ENCODE measurements at regions not wholly inside any gene's neighbourhood (a gene's known extent, or its start where the extent isn't known, plus 50 kb on each side); places are given as distances from the start of the nearest gene placed in this dataset.
"Not testable (repeated sequence)": the region's sequence is repeated elsewhere in the genome, so short reads cannot be mapped to it uniquely, and the experiment has no call there.

DNA sequence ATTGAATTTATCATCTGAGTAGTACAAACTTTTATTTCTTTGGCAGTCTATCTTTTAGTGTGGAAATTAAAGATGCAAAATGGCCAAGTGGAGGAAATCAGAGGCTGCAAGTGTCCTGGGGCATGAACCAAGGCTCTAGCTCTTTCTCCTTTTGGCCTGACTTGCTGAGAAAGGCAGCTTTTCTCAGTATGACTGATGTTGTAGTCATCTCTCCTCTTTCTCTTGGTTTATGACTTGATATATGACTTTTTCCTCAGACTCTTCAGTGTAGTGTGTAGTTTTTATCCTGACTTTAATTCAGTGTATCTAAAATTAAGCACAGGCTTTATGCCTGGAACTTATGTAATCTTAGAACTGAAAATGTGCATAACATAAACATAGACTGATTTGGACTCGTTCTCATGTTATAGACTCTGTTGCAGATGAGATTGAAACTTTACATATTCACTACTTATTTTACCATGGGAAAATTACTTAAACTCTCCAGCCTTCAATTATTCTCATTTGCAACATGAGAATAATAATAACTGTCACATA, 65.7 kb downstream of the SLITRK5 start:
- no peak for DNase-seq

DNA sequence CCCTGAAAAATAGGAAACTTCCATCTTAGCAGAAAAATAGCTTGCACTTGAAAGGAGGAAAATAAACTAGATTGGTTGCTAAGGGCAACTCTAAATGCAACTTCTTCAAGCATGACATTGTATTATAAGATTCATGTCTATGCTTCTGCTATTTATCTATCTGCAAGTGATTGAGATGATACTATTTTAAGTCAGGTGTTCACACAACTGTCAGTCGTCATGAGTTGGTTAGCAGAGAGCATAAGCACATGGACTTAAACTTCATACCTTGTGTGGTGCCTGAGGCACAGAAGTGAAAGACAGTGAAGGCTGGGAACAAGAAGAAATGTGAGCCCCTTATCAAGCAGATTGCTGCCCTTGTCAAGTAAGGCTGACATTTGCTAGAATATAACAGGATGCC, 82.9 kb downstream of the SLITRK5 start:
- DNase-seq = no peak

DNA sequence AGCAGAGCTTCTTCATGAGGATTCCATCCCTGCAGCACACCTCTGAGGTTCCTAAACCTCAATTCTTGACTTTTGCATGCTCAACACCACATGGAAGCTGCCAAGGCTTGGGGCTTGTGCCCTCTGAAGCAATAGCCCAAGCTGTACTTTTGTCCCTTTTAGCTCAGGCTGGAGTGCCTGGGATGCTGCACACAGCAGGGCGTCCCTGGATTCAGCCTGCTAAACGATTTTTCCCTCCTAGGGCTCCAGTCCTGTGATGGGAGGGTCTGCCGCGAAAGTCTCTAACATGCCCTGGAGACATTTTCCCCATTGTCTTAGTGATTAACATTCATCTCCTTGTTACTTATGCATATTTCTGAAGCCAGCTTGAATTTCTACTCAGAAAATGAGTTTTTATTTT, 98.3 kb downstream of the SLITRK5 start:
- DNase-seq = no peak

DNA sequence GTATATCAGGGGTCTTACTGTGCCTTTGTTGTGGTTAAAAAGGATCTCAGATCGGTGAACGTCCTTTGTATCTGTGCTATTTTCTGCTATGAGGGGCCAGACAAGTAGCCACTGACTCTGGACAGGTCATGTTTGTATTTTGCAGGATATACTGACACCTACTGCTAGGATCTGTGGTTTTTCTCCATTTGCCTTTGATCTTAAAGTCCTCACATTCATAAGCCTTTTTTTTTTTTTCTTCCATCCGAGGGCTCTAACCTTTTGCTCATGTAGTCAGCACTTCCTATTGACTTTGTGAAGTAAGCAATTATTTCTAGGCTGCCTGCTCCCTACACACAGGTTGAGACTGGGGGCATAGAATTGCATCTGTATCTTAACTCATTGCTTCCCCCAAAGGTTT, 106.2 kb downstream of the SLITRK5 start:
- DNase-seq = no peak

DNA sequence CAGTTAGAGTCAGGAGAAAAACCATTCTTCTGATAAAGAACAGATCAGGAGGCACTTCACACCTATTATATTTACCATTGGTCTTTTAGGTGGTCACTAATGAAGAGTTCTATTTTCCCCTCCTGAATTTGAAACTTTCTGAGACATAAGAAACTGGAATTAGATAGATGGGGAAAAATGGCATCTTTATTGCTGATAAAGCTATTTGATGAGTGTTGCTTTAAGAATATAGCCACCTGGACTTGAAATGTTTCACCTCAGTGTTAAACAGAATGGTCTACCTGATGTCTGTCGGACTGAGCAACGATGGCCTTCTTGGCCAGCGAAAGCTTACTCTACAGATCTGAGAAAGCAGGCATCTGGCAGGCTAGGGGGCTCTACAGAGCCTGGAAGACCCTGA, 107.0 kb downstream of the SLITRK5 start:
- no peak for DNase-seq

GRCh38 chr13:87779426-87779825, 108.3 kb downstream of the SLITRK5 start:
- no peak for DNase-seq

DNA sequence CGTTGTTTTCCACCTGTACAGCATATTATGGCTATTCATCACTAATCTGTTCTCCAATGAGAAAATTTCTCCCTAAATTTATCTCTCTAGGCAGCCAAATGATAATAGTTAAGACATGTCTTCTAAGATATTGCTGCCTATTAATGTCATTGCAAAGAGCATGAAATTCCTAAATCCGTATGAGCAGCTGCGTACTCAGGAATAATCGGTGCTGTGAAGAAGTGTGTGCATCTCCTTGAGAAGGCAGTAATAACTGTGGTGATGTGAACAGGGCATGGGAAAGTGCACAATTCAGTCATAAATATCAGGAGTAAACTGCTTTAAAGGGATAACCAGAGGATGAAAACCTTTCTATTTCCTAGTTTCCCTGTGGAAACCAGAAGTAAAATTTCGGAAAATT, 112.2 kb downstream of the SLITRK5 start:
- no peak for DNase-seq

DNA sequence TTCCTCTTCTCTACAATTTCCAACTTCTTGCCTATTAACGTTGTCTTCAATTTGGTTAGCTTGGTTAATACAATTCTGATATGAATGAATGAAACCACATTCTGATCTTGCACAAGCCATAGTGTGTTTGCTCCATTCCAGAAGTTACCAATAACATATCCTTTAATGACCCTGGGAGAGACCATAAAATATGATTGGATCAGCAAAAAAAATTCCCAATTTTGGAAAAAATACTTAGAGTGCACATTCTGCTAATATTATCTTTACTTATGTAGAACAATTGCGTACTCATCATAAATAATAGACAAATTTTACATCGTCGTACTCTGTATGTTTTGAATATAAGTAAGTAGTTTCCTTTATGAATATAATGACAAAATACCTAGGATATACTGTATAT, 117.2 kb downstream of the SLITRK5 start:
- no peak for DNase-seq

DNA sequence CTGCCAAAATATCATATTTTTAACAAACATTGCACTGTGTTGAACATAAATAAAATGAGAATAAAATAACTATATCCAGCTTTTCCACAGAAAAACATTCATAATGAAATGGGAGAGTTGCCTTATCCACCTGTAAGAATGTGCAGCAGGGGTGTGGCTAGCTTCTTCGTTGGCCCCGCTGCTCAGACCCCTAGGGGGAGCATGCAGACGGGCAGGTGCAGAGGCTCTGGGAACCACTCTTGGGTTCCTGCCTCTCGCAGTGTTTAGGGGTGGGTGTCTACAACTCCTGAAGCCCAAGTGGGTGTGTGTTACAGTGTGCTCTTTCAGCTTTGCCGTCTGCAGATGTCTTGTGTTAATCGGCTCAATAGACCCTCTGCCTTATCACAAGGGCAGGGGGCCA, 121.7 kb downstream of the SLITRK5 start:
- no peak for DNase-seq

- DNase-seq = no peak
Observed at GRCh38 chr13:87798536-87798935, 127.4 kb downstream of the SLITRK5 start.

- no peak for DNase-seq
Observed at GRCh38 chr13:87810391-87810801, 139.2 kb downstream of the SLITRK5 start.

- no peak for DNase-seq
Observed at GRCh38 chr13:87810920-87811344, 139.8 kb downstream of the SLITRK5 start.

- no peak for DNase-seq
Observed at GRCh38 chr13:87814403-87814802, 143.2 kb downstream of the SLITRK5 start.

GRCh38 chr13:87820241-87820640, 149.1 kb downstream of the SLITRK5 start:
- no peak for DNase-seq

DNA sequence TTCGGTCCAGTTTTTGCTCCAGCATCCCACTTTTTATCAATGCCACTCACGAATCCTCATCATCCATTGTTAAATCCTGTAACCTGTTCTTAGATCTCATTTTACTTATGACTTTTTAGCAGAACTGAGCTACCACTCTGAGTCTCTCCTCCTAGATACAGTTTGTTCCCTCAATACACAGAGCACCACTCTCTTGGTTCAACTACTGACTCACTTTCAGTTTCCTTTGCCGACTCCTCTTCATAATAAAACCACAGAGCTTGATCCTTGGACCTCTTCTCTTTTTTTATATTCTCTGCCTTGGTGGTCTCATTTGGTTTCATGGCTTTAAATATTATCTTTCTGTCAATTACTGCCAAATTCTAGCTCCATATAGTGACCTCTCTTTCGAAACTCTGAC, 150.3 kb downstream of the SLITRK5 start:
- no peak for DNase-seq

- DNase-seq = not testable (repeated sequence)
Observed at GRCh38 chr13:87826301-87826700, 155.1 kb downstream of the SLITRK5 start.

- no peak for DNase-seq
Observed at GRCh38 chr13:87827479-87827878, 156.3 kb downstream of the SLITRK5 start.

DNA sequence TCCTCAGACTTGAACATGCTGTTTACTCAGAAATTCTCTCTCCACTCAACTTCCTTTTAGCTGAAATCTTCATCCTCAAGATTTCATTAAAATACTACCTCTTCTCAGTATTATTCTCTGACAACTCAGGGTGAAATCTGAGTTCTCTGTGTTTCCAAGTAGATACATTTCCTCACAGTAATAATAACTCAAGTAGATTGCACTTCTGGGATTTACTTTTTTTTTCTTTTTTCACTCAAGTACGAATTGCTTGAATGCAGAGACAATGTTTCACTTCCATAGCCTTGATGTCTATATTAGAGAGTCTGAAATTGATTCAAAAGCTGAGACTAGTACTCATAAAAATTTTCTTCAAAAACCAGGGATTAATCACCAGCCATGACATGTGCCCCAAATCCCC, 166.4 kb downstream of the SLITRK5 start:
- no peak for DNase-seq

- no peak for DNase-seq
Observed at GRCh38 chr13:87837946-87838345, 166.8 kb downstream of the SLITRK5 start.

DNA sequence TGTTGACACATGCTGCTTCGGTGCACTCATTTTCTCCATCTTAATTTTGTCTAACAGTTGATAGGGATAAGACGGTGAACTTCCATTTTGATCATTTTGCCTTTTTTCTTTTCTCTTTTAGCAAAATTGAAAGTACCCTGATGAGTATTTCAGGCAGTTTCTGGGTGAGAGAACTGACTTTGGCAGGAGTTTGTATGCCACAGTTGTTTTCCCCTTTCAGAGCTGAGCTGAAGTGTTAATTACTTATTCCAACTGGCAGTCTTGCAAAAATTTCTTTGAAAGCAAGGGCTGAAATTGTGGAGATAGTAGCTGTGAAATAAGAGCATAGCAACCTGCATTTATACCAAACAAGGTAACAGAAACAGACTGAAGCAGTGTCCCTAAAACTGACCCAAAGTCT, 180.2 kb downstream of the SLITRK5 start:
- no peak for DNase-seq

- no peak for DNase-seq
Observed at GRCh38 chr13:87855553-87855952, 184.4 kb downstream of the SLITRK5 start.

- no peak for DNase-seq
Observed at GRCh38 chr13:87859261-87859660, 188.1 kb downstream of the SLITRK5 start.

DNA sequence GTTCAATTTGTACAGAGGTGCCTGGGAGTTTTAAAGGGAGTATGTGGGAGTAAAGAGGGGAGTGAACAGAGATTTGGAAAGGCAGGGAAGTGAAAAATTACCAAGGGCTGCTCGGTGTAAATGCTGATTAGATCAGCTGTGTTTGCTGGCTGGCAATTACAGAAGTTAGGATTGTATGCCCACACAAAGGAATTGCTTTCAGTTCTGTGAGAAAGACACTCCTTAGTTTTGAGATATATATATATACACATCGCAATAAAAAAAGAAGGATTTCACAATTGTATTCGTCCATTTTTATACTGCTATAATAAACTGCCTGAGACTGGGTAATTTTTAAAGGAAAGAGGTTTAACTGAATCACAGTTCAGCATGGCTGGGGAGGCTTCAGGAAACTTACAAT, 196.3 kb downstream of the SLITRK5 start:
- DNase-seq = no peak

DNA sequence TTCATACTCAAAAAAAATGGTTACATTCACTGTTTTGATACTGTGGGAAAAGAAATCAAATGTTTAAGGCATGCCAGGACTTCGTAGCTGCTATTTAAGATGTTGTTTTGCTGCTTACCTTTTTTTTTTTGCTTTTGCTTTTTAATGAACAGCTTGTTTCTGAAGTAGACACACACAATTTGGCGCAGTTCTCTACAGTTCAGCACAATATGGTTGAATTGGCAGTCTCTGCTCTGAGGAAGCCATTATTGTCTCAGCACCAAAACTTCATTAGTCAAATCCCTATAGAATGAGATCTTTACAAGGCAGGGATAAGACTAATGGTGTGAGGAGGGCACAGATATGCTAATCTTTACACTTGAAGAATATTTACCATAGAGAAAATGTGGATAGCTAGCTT, 197.6 kb downstream of the SLITRK5 start:
- DNase-seq = no peak

GRCh38 chr13:87872813-87873212, 201.6 kb downstream of the SLITRK5 start:
- no peak for DNase-seq

- DNase-seq = no peak
Observed at GRCh38 chr13:87877477-87877876, 206.3 kb downstream of the SLITRK5 start.

All from CD4-positive, alpha-beta T cell treated with Interleukin-21 for 1 hour (primary cell).